K562 (cell line): ENCODE measurements at regions not wholly inside any gene's neighbourhood (a gene's known extent, or its start where the extent isn't known, plus 50 kb on each side); places are given as distances from the start of the nearest gene placed in this dataset.
A peak's percentile ranks its signal among the peaks of the same experiment; 100 is the strongest.

ENCODE experiments used
- BRD9 ChIP-seq: fragments of 450-650 bp; IDR thresholded peaks from 2 replicates; pipeline ENCODE4 v1.6.1; 2018; ENCODE audit warnings: low read depth; ENCODE audit not compliant: partially characterized antibody
- C11orf30 ChIP-seq: fragments of 450-650 bp; IDR thresholded peaks from 2 replicates; pipeline ENCODE4 v1.6.1; 2016; ENCODE audit warnings: low read depth, mild to moderate bottlenecking
- CBFA2T2 ChIP-seq: fragments of 450-650 bp; conservative IDR thresholded peaks from 2 replicates; pipeline ENCODE4 v1.6.1; 2017; ENCODE audit warnings: mild to moderate bottlenecking
- CHD2 ChIP-seq: IDR thresholded peaks from 2 replicates; pipeline ENCODE4 v1.6.1; 2011; ENCODE audit warnings: low read depth, low read length
- CLOCK ChIP-seq: fragments of 250-450 bp; sonication (Bioruptor Pico); IDR thresholded peaks from 2 replicates; pipeline ENCODE4 v1.4.0; 2020; ENCODE audit warnings: mild to moderate bottlenecking, moderate library complexity, borderline replicate concordance
- ETV6 ChIP-seq, 3 experiments: fragments of 150-350 bp in 1 of 3; sonication (generic) in 1 of 3; formaldehyde crosslinking in 1 of 3; IDR thresholded peaks; 2 replicates each; pipeline versions ENCODE4 v1.6.1 to v1.8.0; 2014 to 2022; ENCODE audit warnings: borderline replicate concordance in 2 of 3, low read depth in 2 of 3, antibody characterized with exemption in 1 of 3, low read length in 1 of 3, mild to moderate bottlenecking in 1 of 3, missing genetic modification reagents in 1 of 3
- HDAC6 ChIP-seq: IDR thresholded peaks from 2 replicates; pipeline ENCODE4 v1.6.1; 2012; ENCODE audit warnings: low read depth, mild to moderate bottlenecking, control low read depth, inconsistent platforms, low read length, moderate library complexity
- JUNB ChIP-seq: fragments of 450-650 bp; formaldehyde crosslinking; conservative IDR thresholded peaks from 2 replicates; pipeline ENCODE4 v1.4.0; 2020; ENCODE audit warnings: mild to moderate bottlenecking
- L3MBTL2 ChIP-seq: fragments of 450-650 bp; IDR thresholded peaks from 2 replicates; pipeline ENCODE4 v1.6.1; 2016; ENCODE audit warnings: mild to moderate bottlenecking, moderate library complexity
- LEF1 ChIP-seq: fragments of 450-650 bp; IDR thresholded peaks from 2 replicates; pipeline ENCODE4 v1.6.1; 2016; ENCODE audit warnings: mild to moderate bottlenecking
- MAFF ChIP-seq: IDR thresholded peaks from 2 replicates; pipeline ENCODE4 v1.6.1; 2012; ENCODE audit warnings: low read length, improper control_type of control experiment
- NFATC3 ChIP-seq: fragments of 450-650 bp; IDR thresholded peaks from 2 replicates; pipeline ENCODE4 v1.6.1; 2017; ENCODE audit warnings: mild to moderate bottlenecking
- RBM14 ChIP-seq: fragments of 200-400 bp; formaldehyde crosslinking; IDR thresholded peaks from 2 replicates; pipeline ENCODE4 v1.6.1; 2018; ENCODE audit warnings: low read depth, mild to moderate bottlenecking, low read length, moderate library complexity, borderline replicate concordance; ENCODE audit not compliant: insufficient read depth
- SMARCB1 ChIP-seq: IDR thresholded peaks from 2 replicates; pipeline ENCODE4 v1.6.1; 2011; ENCODE audit warnings: improper control_type of control experiment, low read depth; ENCODE audit not compliant: insufficient read length
- ZC3H11A ChIP-seq: IDR thresholded peaks from 2 replicates; pipeline ENCODE4 v1.6.1; 2012; ENCODE audit warnings: low read depth, low read length, improper control_type of control experiment
- ZC3H8 ChIP-seq: fragments of 450-650 bp; IDR thresholded peaks from 2 replicates; pipeline ENCODE4 v1.6.1; 2017
- ZFP1 ChIP-seq: fragments of 450-650 bp; formaldehyde crosslinking; IDR thresholded peaks from 2 replicates; pipeline ENCODE4 v1.4.0; 2020; ENCODE audit warnings: mild to moderate bottlenecking, mixed read lengths
- ZFPM2 ChIP-seq: fragments of 250-450 bp; sonication (Bioruptor Pico); IDR thresholded peaks from 2 replicates; pipeline ENCODE4 v1.5.1; 2022; ENCODE audit warnings: mild to moderate bottlenecking
- ZNF134 ChIP-seq: fragments of 250-450 bp; sonication (Bioruptor Pico); conservative IDR thresholded peaks from 2 replicates; pipeline ENCODE4 v1.4.0; 2020
- ZNF316 ChIP-seq: fragments of 450-650 bp; IDR thresholded peaks from 2 replicates; pipeline ENCODE4 v1.6.1; 2016
- TF ChIP-seq, protein P1 (sequence below): sonication (generic); formaldehyde crosslinking; IDR thresholded peaks from 2 replicates; pipeline ENCODE4 v1.8.1; 2023; ENCODE audit warnings: mild to moderate bottlenecking, missing genetic modification reagents, moderate library complexity

GRCh38 chr5:162785673-162786072, 651.7 kb upstream of the CCNG1 start (continued):
- TF ChIP-seq HDAC6 (no peak), ZFPM2 (CRISPR knock-in tag) (no peak), ZC3H11A (no peak), ZNF134 (CRISPR knock-in tag) (no peak), L3MBTL2 (no peak), ZNF316 (peak; percentile 72), ETV6 (IDR thresholded peaks at IDR 0.05; ENCODE audit: borderline replicate concordance in 1 of 2, low read depth in 2 of 2, low read length in 1 of 2) (no peak), ETV6 (CRISPR knock-in tag; IDR thresholded peaks at IDR 0.05; ENCODE audit: borderline replicate concordance) (no peak), CBFA2T2 (no peak), CHD2 (no peak), SMARCB1 (no peak), ZFP1 (CRISPR knock-in tag) (no peak), BRD9 (no peak), LEF1 (no peak), MAFF (peak; percentile 57), C11orf30 (peak; percentile 34; the same call in 1 of the 2 replicates), CLOCK (CRISPR knock-in tag) (no peak), JUNB (no peak), ZC3H8 (no peak), RBM14 (no peak), NFATC3 (no peak)
- TF ChIP-seq, protein P1, sequence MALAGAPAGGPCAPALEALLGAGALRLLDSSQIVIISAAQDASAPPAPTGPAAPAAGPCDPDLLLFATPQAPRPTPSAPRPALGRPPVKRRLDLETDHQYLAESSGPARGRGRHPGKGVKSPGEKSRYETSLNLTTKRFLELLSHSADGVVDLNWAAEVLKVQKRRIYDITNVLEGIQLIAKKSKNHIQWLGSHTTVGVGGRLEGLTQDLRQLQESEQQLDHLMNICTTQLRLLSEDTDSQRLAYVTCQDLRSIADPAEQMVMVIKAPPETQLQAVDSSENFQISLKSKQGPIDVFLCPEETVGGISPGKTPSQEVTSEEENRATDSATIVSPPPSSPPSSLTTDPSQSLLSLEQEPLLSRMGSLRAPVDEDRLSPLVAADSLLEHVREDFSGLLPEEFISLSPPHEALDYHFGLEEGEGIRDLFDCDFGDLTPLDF (CRISPR knock-in tag): no peak
